ENCODE measurements at regions not wholly inside any gene's neighbourhood (a gene's known extent, or its start where the extent isn't known, plus 50 kb on each side); places are given as distances from the start of the nearest gene placed in this dataset.

DNA sequence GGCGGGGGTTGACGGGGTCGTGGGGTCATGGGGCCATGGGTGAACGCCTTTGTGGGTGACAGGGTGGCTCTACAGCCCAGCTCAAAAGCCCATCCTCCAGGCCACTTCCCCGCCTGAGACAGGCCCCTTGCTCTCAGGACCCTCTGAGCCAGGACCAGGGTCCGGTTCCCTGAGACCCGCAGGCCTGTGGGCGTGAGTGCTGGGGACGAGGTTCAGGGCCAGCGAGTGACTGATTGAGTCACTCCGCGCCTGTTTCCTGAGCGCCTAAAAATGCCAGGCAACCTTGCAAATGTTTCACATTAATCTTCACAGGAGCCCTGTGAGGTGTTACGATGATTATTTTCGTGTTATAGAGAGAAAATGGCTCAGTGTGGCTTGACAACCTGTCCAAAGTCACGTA lies 97.8 kb downstream of the ZNF674 start (continued):
- TF ChIP-seq, protein P1, sequence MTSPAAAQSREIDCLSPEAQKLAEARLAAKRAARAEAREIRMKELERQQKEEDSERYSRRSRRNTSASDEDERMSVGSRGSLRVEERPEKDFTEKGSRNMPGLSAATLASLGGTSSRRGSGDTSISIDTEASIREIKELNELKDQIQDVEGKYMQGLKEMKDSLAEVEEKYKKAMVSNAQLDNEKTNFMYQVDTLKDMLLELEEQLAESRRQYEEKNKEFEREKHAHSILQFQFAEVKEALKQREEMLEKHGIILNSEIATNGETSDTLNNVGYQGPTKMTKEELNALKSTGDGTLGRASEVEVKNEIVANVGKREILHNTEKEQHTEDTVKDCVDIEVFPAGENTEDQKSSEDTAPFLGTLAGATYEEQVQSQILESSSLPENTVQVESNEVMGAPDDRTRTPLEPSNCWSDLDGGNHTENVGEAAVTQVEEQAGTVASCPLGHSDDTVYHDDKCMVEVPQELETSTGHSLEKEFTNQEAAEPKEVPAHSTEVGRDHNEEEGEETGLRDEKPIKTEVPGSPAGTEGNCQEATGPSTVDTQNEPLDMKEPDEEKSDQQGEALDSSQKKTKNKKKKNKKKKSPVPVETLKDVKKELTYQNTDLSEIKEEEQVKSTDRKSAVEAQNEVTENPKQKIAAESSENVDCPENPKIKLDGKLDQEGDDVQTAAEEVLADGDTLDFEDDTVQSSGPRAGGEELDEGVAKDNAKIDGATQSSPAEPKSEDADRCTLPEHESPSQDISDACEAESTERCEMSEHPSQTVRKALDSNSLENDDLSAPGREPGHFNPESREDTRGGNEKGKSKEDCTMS (CRISPR knock-in tag; conservative IDR thresholded peaks at IDR 0.05) = no peak
- TF ChIP-seq ZNF747 (CRISPR knock-in tag; IDR thresholded peaks at IDR 0.05; ENCODE audit: borderline replicate concordance) = no peak
- no peak for TF ChIP-seq SIX1 (CRISPR knock-in tag; IDR thresholded peaks at IDR 0.05; ENCODE audit: borderline replicate concordance)
- TF ChIP-seq NR2F6 (IDR thresholded peaks at IDR 0.05) = peak; percentile 49
- TF ChIP-seq NR2F6 (CRISPR knock-in tag; IDR thresholded peaks at IDR 0.05) = peak; percentile 14; the same call in 1 of the 2 replicates

DNA sequence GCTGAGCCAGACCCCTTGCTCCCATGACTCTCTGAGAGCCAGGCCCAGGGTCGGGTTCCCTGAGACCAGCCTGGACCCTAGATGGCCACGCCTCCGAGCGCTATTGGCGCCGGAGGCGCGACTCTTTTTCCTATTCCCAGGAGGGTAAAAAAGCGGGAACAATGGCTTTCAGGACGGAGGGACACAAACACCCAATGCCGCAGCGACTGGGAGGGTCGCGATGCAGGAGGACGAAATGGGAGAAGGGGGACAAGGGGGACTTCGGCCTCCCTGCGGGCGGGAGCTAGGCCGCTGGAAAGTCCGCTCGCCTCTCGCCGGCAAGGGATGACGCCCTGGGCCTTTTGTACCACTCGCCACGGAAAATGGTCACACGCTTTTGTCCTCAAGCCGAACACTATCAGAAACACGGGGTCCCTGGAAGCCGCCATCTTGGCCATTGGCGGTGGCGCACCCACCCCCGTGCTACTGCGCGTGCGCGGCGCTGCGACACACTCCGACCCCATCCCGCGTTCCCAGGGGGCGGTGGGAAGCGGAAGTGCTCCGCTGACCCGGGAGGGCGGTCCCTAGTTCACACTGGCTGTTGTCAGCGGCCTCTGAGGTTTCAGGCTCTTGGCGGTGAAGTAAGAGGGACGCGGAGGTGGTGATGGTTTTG lies 98.4 kb downstream of the ZNF674 start:
- Histone ChIP-seq H3K4me2 (ENCODE audit: low read depth, low read length) (peak overlapping the region; percentile 72), H3K4me1 (ENCODE audit: insufficient read depth, low read length) (peaks cover 29% of the 10 kb centered on the region), H2AFZ (ENCODE audit: low read length) (no peak overlapping the region), H3K9ac (ENCODE audit: insufficient read depth, low read depth, low read length) (peak overlapping the region; percentile 97), H3K27ac (ENCODE audit: extremely low read length, insufficient read depth, low read length) (peak overlapping the region; percentile 94), H4K20me1 (ENCODE audit: insufficient read depth, low read length) (no peaks in the 10 kb centered on the region), H3K4me3 (replicated peaks in 1 of 3; ENCODE audit: insufficient read depth in 1 of 3, low read depth in 2 of 3, low read length in 3 of 3) (peak overlapping the region; percentile 72 to 85 (median 84)), H3K36me3 (replicated peaks in 1 of 2; ENCODE audit: control insufficient read depth in 1 of 2, insufficient read depth in 2 of 2, low read length in 2 of 2) (no peaks in the 10 kb centered on the region; a peak in 1 of 5 replicates), H3K27me3 (ENCODE audit: control insufficient read depth in 1 of 2, insufficient read depth in 2 of 2, low read length in 2 of 2) (no peaks in the 10 kb centered on the region), H3K9me3 (ENCODE audit: low read length) (no peaks in the 10 kb centered on the region), H3K79me2 (ENCODE audit: insufficient read depth, low read length) (peaks cover 3% of the 10 kb centered on the region)
- BruUV-seq (replicated peaks) = TSS peak; percentile 84
- peak; percentile 95 for ATAC-seq
- FAIRE-seq = peak; percentile 46
- POLR2A ChIA-PET = no interaction called here
- 2% methylated on average over 7 of the region's 51 CpGs for WGBS (ENCODE audit: low lambda C conversion rate)
- CTCF ChIA-PET (ENCODE audit: low intra/inter-chr PET ratio, low total read pairs) = no interaction called here
- DNase-seq (ENCODE audit: low spot score) = peak; percentile 82
- intact Hi-C loops (cut with micrococcal nuclease; ENCODE audit: unreplicated experiment) = no loop called here
- in situ Hi-C loops (cut with HindIII; ENCODE audit: extremely low pct_ligation_motif_present, low pct_unique_long_range_greater_than_20kb) = no loop called here
- no peak for TF ChIP-seq ZSCAN31 (CRISPR knock-in tag; IDR thresholded peaks at IDR 0.05; ENCODE audit: low read depth)
- TF ChIP-seq ETV5 (CRISPR knock-in tag; IDR thresholded peaks at IDR 0.05; ENCODE audit: borderline replicate concordance) = peak; percentile 52; the same call in 1 of the 2 replicates
- TF ChIP-seq POLR2A (IDR thresholded peaks at IDR 0.05; ENCODE audit: insufficient read depth in 1 of 2, low read depth in 2 of 2, low read length in 2 of 2) = peak; percentile 70 to 77
- no peak for TF ChIP-seq U2AF2 (IDR thresholded peaks at IDR 0.05; ENCODE audit: low read depth, low read length)
- peak; percentile 74; the same call in 1 of the 2 replicates for TF ChIP-seq SRY (CRISPR knock-in tag; IDR thresholded peaks at IDR 0.05)
- 0 out of 2 replicates have a peak, but pooled peaks have one; percentile 9 for TF ChIP-seq CREB1 (IDR thresholded peaks at IDR 0.05)
- peak; percentile 57; the same call in 1 of the 2 replicates for TF ChIP-seq CREB1 (CRISPR knock-in tag; IDR thresholded peaks at IDR 0.05)
- TF ChIP-seq AKAP8 (CRISPR knock-in tag; IDR thresholded peaks at IDR 0.05) = no peak
- no peak for TF ChIP-seq ZNF766 (CRISPR knock-in tag; IDR thresholded peaks at IDR 0.05; ENCODE audit: borderline replicate concordance)
- TF ChIP-seq SP4 (CRISPR knock-in tag; IDR thresholded peaks at IDR 0.05) = no peak
- no peak for TF ChIP-seq NFYB (CRISPR knock-in tag; IDR thresholded peaks at IDR 0.05)
- TF ChIP-seq ZNF317 (CRISPR knock-in tag; IDR thresholded peaks at IDR 0.05) = 0 out of 2 replicates have a peak, but pooled peaks have one; percentile 38
- no peak for TF ChIP-seq PRMT3 (CRISPR knock-in tag; IDR thresholded peaks at IDR 0.05; ENCODE audit: borderline replicate concordance, low read depth)
- TF ChIP-seq MED13 (CRISPR knock-in tag; IDR thresholded peaks at IDR 0.05) = no peak
- TF ChIP-seq ZNF138 (CRISPR knock-in tag; IDR thresholded peaks at IDR 0.05; ENCODE audit: low read depth) = no peak
- no peak for TF ChIP-seq JUNB (CRISPR knock-in tag; IDR thresholded peaks at IDR 0.05; ENCODE audit: borderline replicate concordance)
- no peak for TF ChIP-seq ZNF468 (CRISPR knock-in tag; IDR thresholded peaks at IDR 0.05)
